Neuronal stem cell (in vitro differentiated cells): ENCODE measurements at regions not wholly inside any gene's neighbourhood (a gene's known extent, or its start where the extent isn't known, plus 50 kb on each side); places are given as distances from the start of the nearest gene placed in this dataset.
A peak's percentile ranks its signal among the peaks of the same experiment; 100 is the strongest.
"Not testable (repeated sequence)": the region's sequence is repeated elsewhere in the genome, so short reads cannot be mapped to it uniquely, and the experiment has no call there.

Experiments
- DNase-seq: peaks from one replicate; pipeline ENCODE4 v3.0.0-alpha.2; 2013; ENCODE audit warnings: low spot score
- H2AFZ ChIP-seq: one replicate; pipeline ENCODE4 v1.6.1; 2013; ENCODE audit warnings: mild to moderate bottlenecking, low read length, inconsistent platforms
- H2AK5ac ChIP-seq: 2 replicates; pipeline ENCODE4 v1.6.1; 2013; ENCODE audit warnings: low read depth, mild to moderate bottlenecking, inconsistent platforms, low read length, moderate library complexity, mixed read lengths
- H2BK120ac ChIP-seq: 2 replicates; pipeline ENCODE4 v1.6.1; 2013; ENCODE audit warnings: low read depth, mild to moderate bottlenecking, inconsistent platforms, low read length, moderate library complexity, mixed read lengths
- H2BK12ac ChIP-seq: one replicate; pipeline ENCODE4 v1.6.1; 2013; ENCODE audit warnings: low read length, inconsistent platforms
- H2BK15ac ChIP-seq: 2 replicates; pipeline ENCODE4 v1.6.1; 2013; ENCODE audit warnings: mild to moderate bottlenecking, low read length, inconsistent platforms, mixed read lengths
- H2BK5ac ChIP-seq: one replicate; pipeline ENCODE4 v1.6.1; 2013; ENCODE audit warnings: inconsistent platforms, mild to moderate bottlenecking, low read length, moderate library complexity
- H3K14ac ChIP-seq: one replicate; pipeline ENCODE4 v1.6.1; 2013; ENCODE audit warnings: low read length, inconsistent platforms
- H3K18ac ChIP-seq: 2 replicates; pipeline ENCODE4 v1.6.1; 2013; ENCODE audit warnings: low read length, inconsistent platforms
- H3K23ac ChIP-seq: 2 replicates; pipeline ENCODE4 v1.6.1; 2013; ENCODE audit warnings: low read depth, mild to moderate bottlenecking, mixed read lengths, low read length, inconsistent platforms; ENCODE audit not compliant: poor library complexity
- H3K27ac ChIP-seq: replicated peaks from 3 replicates; pipeline ENCODE4 v1.5.1; 2013; ENCODE audit warnings: low read length, inconsistent platforms
- H3K27me3 ChIP-seq, 3 experiments: 2 replicates each; pipeline ENCODE4 v1.6.1; 2013; ENCODE audit warnings: low read length in 3 of 3, mild to moderate bottlenecking in 2 of 3, inconsistent platforms in 1 of 3, low read depth in 1 of 3, mixed read lengths in 1 of 3, moderate library complexity in 1 of 3; ENCODE audit not compliant: control insufficient read depth in 3 of 3, insufficient read depth in 3 of 3
- H3K36me3 ChIP-seq, 2 donors: replicated peaks in 1 of 2; 2 replicates each; pipeline ENCODE4 v1.6.1; 2013; ENCODE audit warnings: low read length in 2 of 2; ENCODE audit not compliant: control insufficient read depth in 2 of 2, insufficient read depth in 2 of 2
- H3K4ac ChIP-seq: 2 replicates; pipeline ENCODE4 v1.6.1; 2013; ENCODE audit warnings: inconsistent platforms, mild to moderate bottlenecking, low read length, moderate library complexity
- H3K4me1 ChIP-seq, 2 donors: 1 replicate in 1 of 2; 2 replicates in 1 of 2; pipeline ENCODE4 v1.6.1; 2013; ENCODE audit warnings: low read length in 2 of 2, low read depth in 1 of 2; ENCODE audit not compliant: control insufficient read depth in 2 of 2, insufficient read depth in 1 of 2
- H3K4me2 ChIP-seq: one replicate; pipeline ENCODE4 v1.6.1; 2013; ENCODE audit warnings: mild to moderate bottlenecking, low read length, inconsistent platforms; ENCODE audit not compliant: insufficient read depth, poor library complexity, severe bottlenecking
- H3K4me3 ChIP-seq, 2 donors: 2 replicates each; pipeline ENCODE4 v1.5.1; 2013; ENCODE audit warnings: low read length in 2 of 2, mild to moderate bottlenecking in 2 of 2, inconsistent platforms in 1 of 2, moderate library complexity in 1 of 2
- H3K79me1 ChIP-seq: one replicate; pipeline ENCODE4 v1.6.1; 2013; ENCODE audit warnings: low read depth, mild to moderate bottlenecking, inconsistent platforms, low read length, moderate library complexity
- H3K9ac ChIP-seq: one replicate; pipeline ENCODE4 v1.6.1; 2013; ENCODE audit warnings: mild to moderate bottlenecking, low read depth, low read length, inconsistent platforms; ENCODE audit not compliant: poor library complexity
- H3K9me3 ChIP-seq, 2 donors: replicated peaks in 1 of 2; 2 replicates each; pipeline versions ENCODE3 to v1.6.1; 2013; ENCODE audit warnings: low read length in 2 of 2, mild to moderate bottlenecking in 2 of 2, inconsistent platforms in 1 of 2, low read depth in 1 of 2, mixed read lengths in 1 of 2, moderate library complexity in 1 of 2; ENCODE audit not compliant: control insufficient read depth in 2 of 2, insufficient read depth in 1 of 2
- H4K8ac ChIP-seq: one replicate; pipeline ENCODE4 v1.6.1; 2013; ENCODE audit warnings: low read depth, mild to moderate bottlenecking, inconsistent platforms, low read length, moderate library complexity
- H4K91ac ChIP-seq: one replicate; pipeline ENCODE4 v1.6.1; 2013; ENCODE audit warnings: low read length, low read depth, mild to moderate bottlenecking, inconsistent platforms; ENCODE audit not compliant: poor library complexity
- WGBS, 2 donors: extraction: QIAGEN DNeasy Blood & Tissue Kit; methylation state at CpG; one replicate each; pipeline ENCODE4 v1.1.7; 2013; ENCODE audit warnings: missing lambda C conversion rate in 2 of 2, mixed read lengths in 1 of 2; ENCODE audit not compliant: insufficient read length in 2 of 2, insufficient replicate concordance in 1 of 2; ENCODE audit errors: extremely low coverage in 2 of 2; 5-methylcytosine and 5-hydroxymethylcytosine counted together

DNA sequence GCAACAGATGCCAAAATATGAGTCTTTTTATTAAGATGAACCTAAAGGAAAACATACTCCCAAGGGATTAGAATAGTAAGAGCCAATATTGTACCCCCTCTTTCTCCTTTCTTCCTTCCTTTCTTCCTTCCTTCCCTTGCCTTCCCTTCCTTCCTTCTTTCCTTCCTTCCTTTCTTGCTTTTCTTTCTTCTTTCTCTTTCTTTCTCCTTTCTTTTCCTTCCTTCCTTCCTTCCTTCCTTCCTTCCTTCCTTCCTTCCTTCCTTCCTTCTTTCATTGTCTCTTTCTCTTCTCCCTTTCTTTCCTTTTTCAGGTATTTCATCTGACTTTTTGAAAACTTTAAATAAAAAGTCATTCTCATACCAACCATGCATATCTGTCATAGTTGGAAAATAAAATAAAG lies 892.5 kb downstream of the LRFN5 start:
- Histone ChIP-seq H2BK12ac (no peak overlapping the region), H3K27ac (no peak overlapping the region), H2AFZ (no peak overlapping the region), H3K9me3 (no peaks in the 10 kb centered on the region), H2AK5ac (no peak overlapping the region), H3K4me1 (no peaks in the 10 kb centered on the region), H3K27me3 (no peaks in the 10 kb centered on the region), H3K14ac (no peak overlapping the region), H3K4me2 (no peak overlapping the region), H4K8ac (no peak overlapping the region), H2BK15ac (no peak overlapping the region), H3K79me1 (no peaks in the 10 kb centered on the region), H3K36me3 (no peaks in the 10 kb centered on the region), H3K23ac (no peak overlapping the region), H4K91ac (no peak overlapping the region), H3K18ac (no peak overlapping the region), H3K9ac (no peak overlapping the region), H3K4me3 (no peak overlapping the region), H2BK5ac (no peak overlapping the region), H3K4ac (no peak overlapping the region), H2BK120ac (no peak overlapping the region)
- no peak for DNase-seq

DNA sequence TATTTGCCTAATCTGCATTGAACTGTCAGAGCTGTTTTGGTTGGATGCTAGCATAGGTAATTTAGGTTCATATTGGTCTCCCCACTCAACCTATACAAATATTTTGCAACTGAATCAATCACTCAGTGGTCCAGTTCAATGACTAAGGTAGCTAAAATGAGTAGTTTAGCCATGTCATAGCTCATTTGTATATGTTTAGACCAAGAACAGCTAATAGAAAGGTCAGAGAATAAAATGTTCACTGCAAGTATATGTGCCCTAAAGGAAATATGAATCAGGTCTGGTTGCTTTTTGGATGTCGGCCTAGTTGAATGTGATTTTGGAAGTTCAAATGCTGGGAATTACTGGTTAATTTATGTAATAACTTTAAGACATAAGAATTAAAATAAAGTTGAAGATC lies 883.9 kb downstream of the LRFN5 start:
- Histone ChIP-seq H2BK12ac (no peak overlapping the region), H4K91ac (no peak overlapping the region), H3K36me3 (no peaks in the 10 kb centered on the region), H3K23ac (no peak overlapping the region), H3K4me1 (no peaks in the 10 kb centered on the region), H4K8ac (no peak overlapping the region), H3K4me2 (no peak overlapping the region), H3K14ac (no peak overlapping the region), H3K4me3 (no peak overlapping the region), H3K79me1 (no peaks in the 10 kb centered on the region), H3K9ac (no peak overlapping the region), H3K27ac (no peak overlapping the region), H2AK5ac (no peak overlapping the region), H3K27me3 (no peaks in the 10 kb centered on the region), H3K18ac (no peak overlapping the region), H2BK15ac (no peak overlapping the region), H3K4ac (no peak overlapping the region), H2BK5ac (no peak overlapping the region), H3K9me3 (no peaks in the 10 kb centered on the region), H2AFZ (no peak overlapping the region), H2BK120ac (no peak overlapping the region)
- DNase-seq, result no peak
- WGBS, 2 donors, result no CpG with 5 or more reads among the region's 1 CpG

DNA sequence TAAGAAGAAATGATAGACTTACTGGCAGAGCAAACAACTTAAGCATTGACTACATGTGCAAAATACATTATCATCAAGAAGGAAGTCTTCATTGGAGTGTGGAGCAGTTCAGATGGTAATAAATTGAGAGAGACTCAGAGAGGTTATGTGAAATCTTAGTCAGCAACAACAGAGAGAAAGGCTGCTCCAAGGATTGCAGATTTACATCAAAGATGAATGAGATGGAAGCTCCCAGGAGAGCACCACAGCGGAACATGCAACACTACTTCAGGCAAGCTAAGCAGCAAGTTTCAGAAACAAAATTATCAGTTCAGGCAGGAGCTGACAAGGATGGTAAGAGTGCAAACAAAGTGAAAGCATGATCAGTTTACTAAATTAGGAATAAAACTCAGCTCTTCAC lies 882.3 kb downstream of the LRFN5 start:
- no peak overlapping the region for H4K8ac ChIP-seq
- H3K36me3 ChIP-seq, result no peaks in the 10 kb centered on the region
- H3K9me3 ChIP-seq, result no peaks in the 10 kb centered on the region
- H3K27ac ChIP-seq, result no peak overlapping the region
- H3K14ac ChIP-seq, result no peak overlapping the region
- H3K4me3 ChIP-seq, result no peak overlapping the region
- no peaks in the 10 kb centered on the region for H3K27me3 ChIP-seq
- H2BK120ac ChIP-seq, result no peak overlapping the region
- no peak overlapping the region for H3K4ac ChIP-seq
- no peak overlapping the region for H4K91ac ChIP-seq
- no peak overlapping the region for H3K4me2 ChIP-seq
- H2BK15ac ChIP-seq, result no peak overlapping the region
- H2AK5ac ChIP-seq, result no peak overlapping the region
- peak overlapping the region; percentile 50 for H2AFZ ChIP-seq
- H3K23ac ChIP-seq, result no peak overlapping the region
- no CpG with 5 or more reads among the region's 1 CpG for WGBS, 2 donors
- H3K79me1 ChIP-seq, result no peaks in the 10 kb centered on the region
- DNase-seq, result no peak
- H3K18ac ChIP-seq, result no peak overlapping the region
- H3K9ac ChIP-seq, result no peak overlapping the region
- no peak overlapping the region for H2BK12ac ChIP-seq
- H3K4me1 ChIP-seq, result no peaks in the 10 kb centered on the region
- no peak overlapping the region for H2BK5ac ChIP-seq

DNA sequence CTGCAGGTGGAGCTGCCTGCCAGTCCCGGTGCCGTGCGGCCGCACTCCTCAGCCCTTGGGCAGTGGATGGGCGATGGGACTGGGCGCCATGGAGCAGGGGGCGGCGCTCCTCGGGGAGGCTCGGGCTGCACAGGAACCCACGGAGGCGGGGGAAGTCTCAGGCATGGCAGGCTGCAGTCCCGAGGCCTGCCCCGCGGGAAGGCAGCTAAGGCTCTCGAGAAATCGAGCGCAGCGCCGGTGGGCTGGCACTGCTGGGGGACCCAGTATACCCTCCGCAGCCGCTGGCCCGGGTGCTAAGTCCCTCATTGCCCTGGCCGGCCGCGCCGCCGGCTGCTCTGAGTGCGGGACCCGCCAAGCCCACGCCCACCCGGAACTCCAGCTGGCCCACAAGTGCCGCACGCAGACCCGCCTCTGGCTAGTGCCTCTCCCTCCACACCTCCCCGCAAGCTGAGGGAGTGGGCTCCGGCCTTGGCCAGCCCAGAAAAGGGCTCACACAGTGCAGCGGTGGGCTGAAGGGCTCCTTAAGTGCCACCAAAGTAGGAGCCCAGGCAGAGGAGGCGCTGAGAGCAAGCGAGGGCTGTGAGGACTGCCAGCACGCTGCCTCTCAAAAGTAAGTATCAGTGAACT lies 875.8 kb downstream of the LRFN5 start:
- not testable (repeated sequence) for H3K4me3 ChIP-seq, H3K9ac ChIP-seq, H2BK5ac ChIP-seq, H2AFZ ChIP-seq, H3K4me1 ChIP-seq, H3K79me1 ChIP-seq, H2BK12ac ChIP-seq, H3K14ac ChIP-seq, H3K18ac ChIP-seq, H3K36me3 ChIP-seq, H2BK15ac ChIP-seq, H3K9me3 ChIP-seq, H3K27me3 ChIP-seq, DNase-seq, H2AK5ac ChIP-seq, H3K4ac ChIP-seq, H3K4me2 ChIP-seq, H3K27ac ChIP-seq, H4K91ac ChIP-seq, H4K8ac ChIP-seq, H2BK120ac ChIP-seq, H3K23ac ChIP-seq
- no CpG with 5 or more reads among the region's 41 CpGs for WGBS, 2 donors
